C4-2B (cell line): ENCODE measurements at regions not wholly inside any gene's neighbourhood (a gene's known extent, or its start where the extent isn't known, plus 50 kb on each side); places are given as distances from the start of the nearest gene placed in this dataset.
A peak's percentile ranks its signal among the peaks of the same experiment; 100 is the strongest.

Experiments
- CTCF ChIP-seq: fragments of 450-650 bp; conservative IDR thresholded peaks from 2 replicates; pipeline ENCODE4 v1.5.1; 2017; ENCODE audit warnings: mild to moderate bottlenecking
- ZFX ChIP-seq: fragments of 450-650 bp; IDR thresholded peaks from 2 replicates; pipeline ENCODE4 v1.6.1; 2017

GRCh38 chr12:100741084-100741711 is 53.4 kb upstream of the ANO4 start:
- TF ChIP-seq ZFX (no peak), CTCF (peak; percentile 80)
